Neutrophil (primary cell): ENCODE measurements at regions not wholly inside any gene's neighbourhood (a gene's known extent, or its start where the extent isn't known, plus 50 kb on each side); places are given as distances from the start of the nearest gene placed in this dataset.

ENCODE experiments used
- H3K27ac ChIP-seq: fragments of 200-600 bp; sonication (generic); 2 replicates; pipeline ENCODE4 v1.5.1; 2016; ENCODE audit warnings: mild to moderate bottlenecking, moderate library complexity
- H3K27me3 ChIP-seq: fragments of 200-600 bp; sonication (generic); 2 replicates; pipeline ENCODE4 v1.6.0; 2016; ENCODE audit warnings: mild to moderate bottlenecking
- H3K36me3 ChIP-seq: fragments of 200-600 bp; sonication (generic); 2 replicates; pipeline ENCODE4 v1.5.1; 2017
- H3K4me1 ChIP-seq, 2 experiments: fragments of 200-600 bp in 1 of 2; sonication (generic) in 1 of 2; 1 replicate in 1 of 2; 2 replicates in 1 of 2; pipeline versions ENCODE4 v1.5.1 to v1.6.1; 2013 to 2016; ENCODE audit warnings: low read depth in 1 of 2, low read length in 1 of 2, mild to moderate bottlenecking in 1 of 2, moderate library complexity in 1 of 2; ENCODE audit not compliant: control insufficient read depth in 1 of 2, insufficient read depth in 1 of 2
- H3K4me3 ChIP-seq, 2 experiments: fragments of 200-600 bp in 1 of 2; sonication (generic) in 1 of 2; 1 replicate in 1 of 2; 2 replicates in 1 of 2; pipeline ENCODE4 v1.5.1; 2013 to 2016; ENCODE audit warnings: low read depth in 1 of 2, low read length in 1 of 2, mild to moderate bottlenecking in 1 of 2, moderate library complexity in 1 of 2
- H3K9me3 ChIP-seq: fragments of 200-600 bp; sonication (generic); 2 replicates; pipeline ENCODE4 v1.5.1; 2016
- TF ChIP-seq, protein P1 (sequence below): fragments of 200-600 bp; sonication (generic); IDR thresholded peaks from 2 replicates; pipeline ENCODE4 v1.5.1; 2016; ENCODE audit warnings: antibody characterized with exemption

DNA sequence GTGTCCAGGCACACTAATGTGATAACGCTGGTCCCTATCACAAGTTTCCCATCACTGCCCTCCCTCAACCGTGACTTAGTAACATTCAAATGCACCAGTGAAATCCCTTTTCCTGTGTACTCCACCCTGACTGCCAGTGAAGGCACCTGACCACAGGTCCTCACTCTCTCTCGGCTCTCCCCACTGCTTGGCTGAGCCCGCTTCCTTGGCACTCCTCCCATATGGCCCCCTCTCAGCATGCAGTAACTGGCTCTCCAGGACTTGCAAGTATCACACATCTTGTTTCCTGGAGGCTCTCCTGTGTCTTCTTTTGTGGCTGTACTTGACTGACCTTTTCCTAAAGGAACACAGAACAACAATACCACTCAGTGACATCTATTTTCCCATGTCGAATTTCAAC lies 292.0 kb upstream of the ZNF608 start:
- H3K4me3 ChIP-seq, result no peak overlapping the region
- no peak overlapping the region for H3K27ac ChIP-seq
- H3K36me3 ChIP-seq, result no peaks in the 10 kb centered on the region
- no peaks in the 10 kb centered on the region for H3K4me1 ChIP-seq
- TF ChIP-seq, protein P1, sequence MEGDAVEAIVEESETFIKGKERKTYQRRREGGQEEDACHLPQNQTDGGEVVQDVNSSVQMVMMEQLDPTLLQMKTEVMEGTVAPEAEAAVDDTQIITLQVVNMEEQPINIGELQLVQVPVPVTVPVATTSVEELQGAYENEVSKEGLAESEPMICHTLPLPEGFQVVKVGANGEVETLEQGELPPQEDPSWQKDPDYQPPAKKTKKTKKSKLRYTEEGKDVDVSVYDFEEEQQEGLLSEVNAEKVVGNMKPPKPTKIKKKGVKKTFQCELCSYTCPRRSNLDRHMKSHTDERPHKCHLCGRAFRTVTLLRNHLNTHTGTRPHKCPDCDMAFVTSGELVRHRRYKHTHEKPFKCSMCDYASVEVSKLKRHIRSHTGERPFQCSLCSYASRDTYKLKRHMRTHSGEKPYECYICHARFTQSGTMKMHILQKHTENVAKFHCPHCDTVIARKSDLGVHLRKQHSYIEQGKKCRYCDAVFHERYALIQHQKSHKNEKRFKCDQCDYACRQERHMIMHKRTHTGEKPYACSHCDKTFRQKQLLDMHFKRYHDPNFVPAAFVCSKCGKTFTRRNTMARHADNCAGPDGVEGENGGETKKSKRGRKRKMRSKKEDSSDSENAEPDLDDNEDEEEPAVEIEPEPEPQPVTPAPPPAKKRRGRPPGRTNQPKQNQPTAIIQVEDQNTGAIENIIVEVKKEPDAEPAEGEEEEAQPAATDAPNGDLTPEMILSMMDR, result no peak
- no peaks in the 10 kb centered on the region for H3K27me3 ChIP-seq
- no peaks in the 10 kb centered on the region for H3K9me3 ChIP-seq

GRCh38 chr5:125041798-125042197 lies 295.4 kb upstream of the ZNF608 start:
- Histone ChIP-seq H3K27ac (no peak overlapping the region), H3K36me3 (no peaks in the 10 kb centered on the region), H3K4me1 (no peaks in the 10 kb centered on the region), H3K9me3 (no peaks in the 10 kb centered on the region), H3K4me3 (no peak overlapping the region), H3K27me3 (no peaks in the 10 kb centered on the region)
- TF ChIP-seq, protein P1, result no peak

- TF ChIP-seq, protein P1, result no peak
- no peaks in the 10 kb centered on the region for H3K36me3 ChIP-seq
- H3K4me1 ChIP-seq, result no peaks in the 10 kb centered on the region
Observed at GRCh38 chr5:125042261-125042890, 295.9 kb upstream of the ZNF608 start.

GRCh38 chr5:125043781-125044391 lies 297.4 kb upstream of the ZNF608 start:
- Histone ChIP-seq H3K36me3 (no peaks in the 10 kb centered on the region), H3K27ac (no peak overlapping the region), H3K4me3 (no peak overlapping the region), H3K9me3 (no peaks in the 10 kb centered on the region), H3K27me3 (no peaks in the 10 kb centered on the region), H3K4me1 (no peaks in the 10 kb centered on the region)
- TF ChIP-seq, protein P1, result no peak

More at GRCh38 chr5:125042261-125042890, 295.9 kb upstream of the ZNF608 start:
- no peak overlapping the region for H3K4me3 ChIP-seq
- no peaks in the 10 kb centered on the region for H3K27me3 ChIP-seq
- H3K27ac ChIP-seq, result no peak overlapping the region
- no peaks in the 10 kb centered on the region for H3K9me3 ChIP-seq

GRCh38 chr5:125044491-125045282 lies 298.2 kb upstream of the ZNF608 start:
- no peaks in the 10 kb centered on the region for H3K9me3 ChIP-seq
- no peak overlapping the region for H3K27ac ChIP-seq
- no peaks in the 10 kb centered on the region for H3K27me3 ChIP-seq
- no peaks in the 10 kb centered on the region for H3K4me1 ChIP-seq
- no peaks in the 10 kb centered on the region for H3K36me3 ChIP-seq
- TF ChIP-seq, protein P1, result no peak
- no peak overlapping the region for H3K4me3 ChIP-seq
